ENCODE measurements at regions not wholly inside any gene's neighbourhood (a gene's known extent, or its start where the extent isn't known, plus 50 kb on each side); places are given as distances from the start of the nearest gene placed in this dataset.

DNA sequence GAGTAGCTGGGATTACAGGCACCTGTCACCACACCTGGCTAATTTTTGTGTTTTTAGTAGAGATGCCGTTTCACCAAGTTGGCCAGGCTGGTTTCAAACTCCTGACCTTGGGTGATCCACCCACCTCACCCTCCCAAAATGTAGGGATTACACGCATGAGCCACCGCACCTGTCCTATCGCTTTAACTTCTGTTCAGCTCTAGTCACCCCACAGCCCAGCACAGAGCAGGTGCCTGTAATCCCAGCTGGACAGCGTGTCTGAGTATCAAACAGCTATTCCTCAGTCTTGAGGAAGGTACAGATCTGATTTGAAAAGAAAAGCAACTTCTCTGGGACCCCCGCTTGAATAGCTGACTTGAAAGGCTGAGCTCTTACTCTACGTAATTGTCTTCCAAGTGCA, 149.1 kb downstream of the CTTN start:
- whole genome bisulfite sequencing, 2 donors, result 73 to 74% methylated on average over 7 of the region's 7 CpGs
- no peaks in the 10 kb centered on the region for H3K27me3 ChIP-seq
- TF ChIP-seq, protein P1, sequence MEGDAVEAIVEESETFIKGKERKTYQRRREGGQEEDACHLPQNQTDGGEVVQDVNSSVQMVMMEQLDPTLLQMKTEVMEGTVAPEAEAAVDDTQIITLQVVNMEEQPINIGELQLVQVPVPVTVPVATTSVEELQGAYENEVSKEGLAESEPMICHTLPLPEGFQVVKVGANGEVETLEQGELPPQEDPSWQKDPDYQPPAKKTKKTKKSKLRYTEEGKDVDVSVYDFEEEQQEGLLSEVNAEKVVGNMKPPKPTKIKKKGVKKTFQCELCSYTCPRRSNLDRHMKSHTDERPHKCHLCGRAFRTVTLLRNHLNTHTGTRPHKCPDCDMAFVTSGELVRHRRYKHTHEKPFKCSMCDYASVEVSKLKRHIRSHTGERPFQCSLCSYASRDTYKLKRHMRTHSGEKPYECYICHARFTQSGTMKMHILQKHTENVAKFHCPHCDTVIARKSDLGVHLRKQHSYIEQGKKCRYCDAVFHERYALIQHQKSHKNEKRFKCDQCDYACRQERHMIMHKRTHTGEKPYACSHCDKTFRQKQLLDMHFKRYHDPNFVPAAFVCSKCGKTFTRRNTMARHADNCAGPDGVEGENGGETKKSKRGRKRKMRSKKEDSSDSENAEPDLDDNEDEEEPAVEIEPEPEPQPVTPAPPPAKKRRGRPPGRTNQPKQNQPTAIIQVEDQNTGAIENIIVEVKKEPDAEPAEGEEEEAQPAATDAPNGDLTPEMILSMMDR (IDR thresholded peaks at IDR 0.05), result no peak
- TF ChIP-seq POLR2A (IDR thresholded peaks at IDR 0.05), result no peak

DNA sequence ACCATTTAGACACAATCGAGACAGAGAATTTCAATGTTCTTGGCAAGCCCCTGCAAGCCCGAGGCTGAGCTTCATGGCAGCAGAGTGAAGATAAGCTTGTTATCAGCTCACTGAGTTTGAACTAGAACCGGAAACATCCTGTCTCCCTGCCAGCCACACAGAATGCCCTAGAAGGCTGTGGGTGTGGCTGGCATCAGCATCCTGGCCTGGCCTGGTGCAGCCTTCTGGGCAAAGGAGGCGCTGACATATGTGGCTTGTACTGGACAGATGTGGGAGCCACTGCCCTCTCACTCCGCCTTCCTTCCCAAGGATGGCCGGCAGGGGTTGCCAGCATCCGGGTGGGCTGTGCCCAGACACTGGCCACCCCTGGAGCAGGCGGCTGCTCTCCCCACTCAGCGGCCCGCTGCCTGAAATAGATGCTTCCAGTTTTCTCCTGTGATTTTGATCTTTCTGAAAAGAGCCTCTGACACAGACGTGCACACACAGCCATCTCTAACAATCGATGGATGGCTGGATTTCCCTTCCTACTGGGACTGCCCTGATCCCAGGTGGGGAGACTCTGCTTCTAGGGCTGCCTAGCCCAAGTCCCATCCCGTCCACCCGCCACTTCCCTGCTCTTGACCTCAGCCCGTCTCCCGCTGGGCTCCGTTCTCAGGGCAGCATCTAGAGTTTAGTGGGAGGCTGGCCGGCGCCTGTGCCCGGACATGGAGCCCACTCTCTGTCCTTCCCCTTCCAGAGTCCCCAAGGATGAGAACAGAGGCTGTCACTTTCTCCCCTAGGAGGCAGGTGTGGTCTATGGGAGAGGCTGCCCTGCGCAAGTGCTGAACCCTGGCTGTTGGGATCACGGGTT, 149.7 kb downstream of the CTTN start:
- no peak overlapping the region for H3K27ac ChIP-seq

More for the DNA sequence above, 149.1 kb downstream of the CTTN start:
- intact Hi-C loops (cut with DNase I), result no loop called here
- no peak for DNase-seq
- no peak overlapping the region for H3K4me3 ChIP-seq (replicated peaks in 1 of 3)
- H3K4me1 ChIP-seq, result no peaks in the 10 kb centered on the region
- H3K27ac ChIP-seq, result no peak overlapping the region
- no peaks in the 10 kb centered on the region for H3K36me3 ChIP-seq
- no peaks in the 10 kb centered on the region for H3K9me3 ChIP-seq

DNA sequence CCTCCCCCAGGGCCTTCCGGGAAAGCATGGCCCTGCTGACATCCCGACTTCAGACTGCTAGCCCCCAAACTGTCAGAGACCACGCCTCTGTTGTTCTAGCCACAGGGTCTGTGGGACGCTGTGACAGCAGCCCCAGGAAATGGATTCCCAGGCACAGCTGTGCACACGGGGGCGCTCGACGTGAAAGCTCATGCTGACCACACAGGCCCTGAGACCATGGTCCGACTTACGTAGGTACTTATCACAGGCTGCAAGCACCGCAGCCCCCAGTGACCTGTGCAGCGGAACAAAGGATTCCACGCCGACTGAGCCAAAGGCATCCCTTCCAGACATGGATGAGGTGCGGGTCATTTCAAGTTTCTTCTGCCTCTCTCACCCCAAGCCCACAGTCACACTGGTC, 150.6 kb downstream of the CTTN start:
- 88 to 92% methylated on average over 8 to 13 of the region's 15 CpGs for WGBS, 2 donors
- Histone ChIP-seq H3K36me3 (no peaks in the 10 kb centered on the region), H3K27ac (no peak overlapping the region), H3K4me3 (replicated peaks in 1 of 3) (no peak overlapping the region), H3K27me3 (no peaks in the 10 kb centered on the region), H3K4me1 (no peaks in the 10 kb centered on the region), H3K9me3 (no peaks in the 10 kb centered on the region)
- DNase-seq, result no peak
- intact Hi-C loops (cut with DNase I), result no loop called here
- TF ChIP-seq POLR2A (IDR thresholded peaks at IDR 0.05), result no peak
- TF ChIP-seq, protein P1 (IDR thresholded peaks at IDR 0.05), result no peak

More for the DNA sequence above, 149.7 kb downstream of the CTTN start:
- intact Hi-C loops (cut with DNase I), result no loop called here
- WGBS, 2 donors, result 74 to 80% methylated on average over 22 of the region's 22 CpGs
- H3K9me3 ChIP-seq, result no peaks in the 10 kb centered on the region
- no peak overlapping the region for H3K4me3 ChIP-seq (replicated peaks in 1 of 3)
- TF ChIP-seq, protein P1 (IDR thresholded peaks at IDR 0.05), result no peak
- no peak for TF ChIP-seq POLR2A (IDR thresholded peaks at IDR 0.05)
- no peaks in the 10 kb centered on the region for H3K27me3 ChIP-seq
- H3K4me1 ChIP-seq, result no peaks in the 10 kb centered on the region
- peak in 1 of 2 donors; percentile 21 for DNase-seq
- H3K36me3 ChIP-seq, result no peaks in the 10 kb centered on the region

DNA sequence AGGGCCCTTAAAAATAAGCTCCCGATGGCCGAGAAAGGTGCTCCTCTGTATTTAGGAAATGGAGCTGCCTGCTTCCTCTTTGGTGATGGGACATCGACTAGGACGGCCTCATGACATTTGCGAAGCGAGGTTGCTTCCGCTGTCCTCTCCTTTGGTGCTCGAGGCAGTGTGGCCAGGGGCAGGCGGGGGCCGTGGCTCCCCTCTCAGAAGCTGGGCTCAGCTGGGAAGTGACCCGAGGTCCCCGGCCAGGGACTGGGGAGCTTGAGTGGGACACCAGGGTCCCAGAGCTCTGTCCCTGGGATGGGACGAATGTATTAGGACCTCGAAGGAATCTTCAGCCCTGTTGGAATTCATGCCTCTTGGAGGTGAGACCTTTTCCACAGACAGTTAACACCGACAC, 151.1 kb downstream of the CTTN start:
- no peaks in the 10 kb centered on the region for H3K9me3 ChIP-seq
- WGBS, 2 donors, result 80 to 84% methylated on average over 10 to 14 of the region's 15 CpGs
- H3K36me3 ChIP-seq, result no peaks in the 10 kb centered on the region
- no peak for DNase-seq
- no peak overlapping the region for H3K27ac ChIP-seq
- intact Hi-C loops (cut with DNase I), result no loop called here
- TF ChIP-seq POLR2A (IDR thresholded peaks at IDR 0.05), result no peak
- TF ChIP-seq, protein P1 (IDR thresholded peaks at IDR 0.05), result no peak
- H3K4me3 ChIP-seq (replicated peaks in 1 of 3), result no peak overlapping the region
- no peaks in the 10 kb centered on the region for H3K27me3 ChIP-seq
- no peaks in the 10 kb centered on the region for H3K4me1 ChIP-seq

DNA sequence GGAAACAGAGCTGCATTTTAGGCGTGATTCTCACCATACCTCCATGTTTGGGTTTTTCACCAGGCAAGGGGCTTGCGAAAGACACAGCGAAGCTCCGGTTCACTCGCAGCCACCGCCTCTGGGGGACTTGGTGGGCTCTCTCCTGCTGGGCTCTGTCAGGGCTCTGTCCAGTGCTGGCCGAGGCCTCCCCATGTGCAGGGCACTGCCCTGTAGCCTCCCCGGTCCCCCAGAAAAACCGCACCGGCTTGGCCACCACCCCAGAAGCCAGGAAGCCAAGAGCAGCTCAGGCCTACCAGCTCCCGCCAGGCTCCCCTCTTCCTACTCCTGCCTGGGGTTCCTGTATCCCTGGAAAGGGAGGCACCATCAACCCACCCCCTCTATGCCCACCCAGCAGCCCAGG, 151.5 kb downstream of the CTTN start:
- Histone ChIP-seq H3K4me3 (replicated peaks in 1 of 3) (no peak overlapping the region), H3K27me3 (no peaks in the 10 kb centered on the region), H3K36me3 (no peaks in the 10 kb centered on the region), H3K9me3 (no peaks in the 10 kb centered on the region), H3K4me1 (no peaks in the 10 kb centered on the region), H3K27ac (no peak overlapping the region)
- 93 to 96% methylated on average over 8 to 11 of the region's 11 CpGs for WGBS, 2 donors
- intact Hi-C loops (cut with DNase I), result no loop called here
- TF ChIP-seq, protein P1 (IDR thresholded peaks at IDR 0.05), result no peak
- TF ChIP-seq POLR2A (IDR thresholded peaks at IDR 0.05), result no peak
- DNase-seq, result no peak

Measured in thyroid gland (tissue), 4 donors.